Thyroid gland (tissue), 4 donors: ENCODE measurements at regions not wholly inside any gene's neighbourhood (a gene's known extent, or its start where the extent isn't known, plus 50 kb on each side); places are given as distances from the start of the nearest gene placed in this dataset. TPM values are rescaled to one million over a fixed set of nuclear protein-coding genes. Genes with fewer than 3 reads are reported as not detected.

ENCODE experiments used
- DNase-seq, 2 donors: peaks; one replicate each; pipeline ENCODE4 v3.0.0-alpha.2; 2019
- H3K27ac ChIP-seq, 3 donors: fragments of 200-600 bp; sonication (generic); 1 replicate in 2 of 3; 2 replicates in 1 of 3; pipeline ENCODE4 v1.5.1; 2016 to 2019; ENCODE audit warnings: mild to moderate bottlenecking in 1 of 3, moderate library complexity in 1 of 3
- H3K27me3 ChIP-seq: fragments of 200-600 bp; sonication (generic); one replicate; pipeline ENCODE4 v1.5.1; 2019
- H3K36me3 ChIP-seq, 2 donors: fragments of 200-600 bp; sonication (generic); one replicate each; pipeline ENCODE4 v1.5.1; 2016 to 2019
- H3K4me1 ChIP-seq, 2 donors: fragments of 200-600 bp; sonication (generic); one replicate each; pipeline ENCODE4 v1.5.1; 2017 to 2019
- H3K4me3 ChIP-seq, 3 donors: fragments of 200-600 bp; sonication (generic); replicated peaks in 1 of 3; 1 replicate in 2 of 3; 2 replicates in 1 of 3; pipeline ENCODE4 v1.5.1; 2016; ENCODE audit warnings: mild to moderate bottlenecking in 1 of 3
- H3K9me3 ChIP-seq: fragments of 200-600 bp; sonication (generic); one replicate; pipeline ENCODE4 v1.5.1; 2017
- CTCF ChIP-seq, 6 experiments: fragments of 200-600 bp in 3 of 6; fragments of 450-650 bp in 3 of 6; sonication (generic) in 3 of 6; IDR thresholded peaks; one replicate each; pipeline ENCODE4 v1.5.1; 2016 to 2019; ENCODE audit warnings: antibody characterized with exemption in 6 of 6, mild to moderate bottlenecking in 2 of 6, inconsistent platforms in 1 of 6, moderate library complexity in 1 of 6
- POLR2A ChIP-seq, 2 donors: fragments of 450-650 bp; IDR thresholded peaks; one replicate each; pipeline ENCODE4 v1.6.1; 2017; ENCODE audit warnings: antibody characterized with exemption in 2 of 2, mild to moderate bottlenecking in 2 of 2, moderate library complexity in 1 of 2
- WGBS, 2 donors: methylation state at CpG; one replicate each; pipeline ENCODE4 v1.1.5; 2017; 5-methylcytosine and 5-hydroxymethylcytosine counted together
- intact Hi-C: fragments of 100-400 bp; cut with DNase I; formaldehyde crosslinking; loops from one replicate; pipeline ENCODE4 v1.15.1; 2023
- small RNA-seq: library from RNA; depleted of rRNA; stranded (forward); fragments of <200 nt; gene quantifications from one replicate; pipeline ENCODE3, GENCODE V24; 2016

GRCh38 chr12:40632933-40633332, 59.3 kb upstream of the CNTN1 start:
- Histone ChIP-seq H3K9me3 (no peaks in the 10 kb centered on the region), H3K36me3 (no peaks in the 10 kb centered on the region), H3K27ac (no peak overlapping the region), H3K27me3 (no peaks in the 10 kb centered on the region), H3K4me1 (peaks cover 0 to 4% of the 10 kb centered on the region in 2 donors), H3K4me3 (no peak overlapping the region)
- intact Hi-C loops: no loop called here
- TF ChIP-seq CTCF (IDR thresholded peaks at IDR 0.05): no peak
- TF ChIP-seq POLR2A (IDR thresholded peaks at IDR 0.05): no peak
- no peak for DNase-seq
- WGBS, 2 donors: 58 to 73% methylated on average over 3 of the region's 3 CpGs

- H3K36me3 ChIP-seq: no peaks in the 10 kb centered on the region
- no peak for DNase-seq
- no peak overlapping the region for H3K4me3 ChIP-seq
- no peaks in the 10 kb centered on the region for H3K9me3 ChIP-seq
- H3K27ac ChIP-seq: no peak overlapping the region
- TF ChIP-seq CTCF (IDR thresholded peaks at IDR 0.05) (no peak), POLR2A (IDR thresholded peaks at IDR 0.05) (no peak)
- no peaks in the 10 kb centered on the region for H3K27me3 ChIP-seq
- 43 to 46% methylated on average over 3 of the region's 3 CpGs for WGBS, 2 donors
- peaks cover 0 to 4% of the 10 kb centered on the region in 2 donors for H3K4me1 ChIP-seq
- intact Hi-C loops: no loop called here
Observed at GRCh38 chr12:40634517-40635131, 57.6 kb upstream of the CNTN1 start.

GRCh38 chr12:40635141-40635731, 57.0 kb upstream of the CNTN1 start:
- WGBS, 2 donors: 67 to 75% methylated on average over 1 of the region's 1 CpG
- no peaks in the 10 kb centered on the region for H3K9me3 ChIP-seq
- peaks cover 0 to 4% of the 10 kb centered on the region in 2 donors for H3K4me1 ChIP-seq
- no peaks in the 10 kb centered on the region for H3K36me3 ChIP-seq
- no peaks in the 10 kb centered on the region for H3K27me3 ChIP-seq
- intact Hi-C loops: no loop called here
- DNase-seq: no peak
- H3K4me3 ChIP-seq: no peak overlapping the region
- no peak for TF ChIP-seq CTCF (IDR thresholded peaks at IDR 0.05)
- no peak for TF ChIP-seq POLR2A (IDR thresholded peaks at IDR 0.05)
- no peak overlapping the region for H3K27ac ChIP-seq

Small RNAs in the stretch of these regions (small RNA-seq; reads per million reads assigned to genes)
- gene RNU6-713P: not detected
